ENCODE measurements at regions not wholly inside any gene's neighbourhood (a gene's known extent, or its start where the extent isn't known, plus 50 kb on each side); places are given as distances from the start of the nearest gene placed in this dataset.
"Not testable (repeated sequence)": the region's sequence is repeated elsewhere in the genome, so short reads cannot be mapped to it uniquely, and the experiment has no call there.

DNA sequence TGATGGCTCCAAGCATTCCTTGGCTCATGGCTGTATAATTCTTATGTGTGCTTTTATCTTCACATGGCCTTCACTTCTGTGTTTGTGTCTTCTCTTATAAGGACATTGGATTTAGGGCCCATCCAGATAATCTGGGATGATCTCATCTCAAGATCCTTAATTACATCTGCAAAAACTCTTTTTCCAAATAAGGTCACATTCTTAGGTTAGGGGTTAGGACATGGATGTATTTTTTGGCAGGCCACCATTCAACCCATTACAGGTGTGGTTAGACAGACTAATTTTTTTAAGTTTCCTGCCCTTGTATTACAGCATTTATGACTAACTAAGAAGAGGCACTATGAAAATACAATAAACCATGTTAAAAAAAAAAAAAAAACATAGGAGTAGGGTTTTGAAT is 254.0 kb downstream of the TPBG start:
- Mint-ChIP-seq H3K36me3 (ENCODE audit: unreplicated experiment) (no peaks in the 10 kb centered on the region), H3K27ac (ENCODE audit: unreplicated experiment) (no peak overlapping the region), H3K4me1 (ENCODE audit: unreplicated experiment) (no peaks in the 10 kb centered on the region), H3K9me3 (ENCODE audit: unreplicated experiment) (no peaks in the 10 kb centered on the region), H3K27me3 (ENCODE audit: unreplicated experiment) (peaks cover 11% of the 10 kb centered on the region), H3K4me3 (ENCODE audit: unreplicated experiment) (no peak overlapping the region)
- DNase-seq (ENCODE audit: extremely low spot score, unreplicated experiment): no peak
- TF ChIP-seq, protein P1, sequence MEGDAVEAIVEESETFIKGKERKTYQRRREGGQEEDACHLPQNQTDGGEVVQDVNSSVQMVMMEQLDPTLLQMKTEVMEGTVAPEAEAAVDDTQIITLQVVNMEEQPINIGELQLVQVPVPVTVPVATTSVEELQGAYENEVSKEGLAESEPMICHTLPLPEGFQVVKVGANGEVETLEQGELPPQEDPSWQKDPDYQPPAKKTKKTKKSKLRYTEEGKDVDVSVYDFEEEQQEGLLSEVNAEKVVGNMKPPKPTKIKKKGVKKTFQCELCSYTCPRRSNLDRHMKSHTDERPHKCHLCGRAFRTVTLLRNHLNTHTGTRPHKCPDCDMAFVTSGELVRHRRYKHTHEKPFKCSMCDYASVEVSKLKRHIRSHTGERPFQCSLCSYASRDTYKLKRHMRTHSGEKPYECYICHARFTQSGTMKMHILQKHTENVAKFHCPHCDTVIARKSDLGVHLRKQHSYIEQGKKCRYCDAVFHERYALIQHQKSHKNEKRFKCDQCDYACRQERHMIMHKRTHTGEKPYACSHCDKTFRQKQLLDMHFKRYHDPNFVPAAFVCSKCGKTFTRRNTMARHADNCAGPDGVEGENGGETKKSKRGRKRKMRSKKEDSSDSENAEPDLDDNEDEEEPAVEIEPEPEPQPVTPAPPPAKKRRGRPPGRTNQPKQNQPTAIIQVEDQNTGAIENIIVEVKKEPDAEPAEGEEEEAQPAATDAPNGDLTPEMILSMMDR (IDR thresholded peaks at IDR 0.05): no peak

DNA sequence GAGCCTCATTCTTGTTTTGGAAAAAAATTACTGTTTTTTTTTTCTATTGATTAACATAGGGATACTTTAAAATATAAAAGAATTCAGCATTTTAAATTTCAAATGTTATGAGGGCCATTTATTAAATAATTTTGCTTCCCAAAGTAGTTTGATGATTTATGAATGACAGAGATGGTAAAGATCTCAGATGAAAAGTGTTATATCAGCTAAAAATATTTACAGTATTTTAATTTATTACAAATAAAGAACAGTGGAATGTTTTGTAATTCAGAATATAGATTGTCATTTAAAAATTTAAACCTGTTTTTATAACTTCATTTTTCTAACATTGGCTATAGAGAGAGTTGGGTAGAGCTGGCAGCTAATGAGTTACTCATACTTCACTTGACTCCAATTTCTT is 256.0 kb downstream of the TPBG start:
- TF ChIP-seq, protein P1 (IDR thresholded peaks at IDR 0.05): no peak
- H3K9me3 Mint-ChIP-seq (ENCODE audit: unreplicated experiment): no peaks in the 10 kb centered on the region
- peaks cover 16% of the 10 kb centered on the region for H3K27me3 Mint-ChIP-seq (ENCODE audit: unreplicated experiment)
- no peak overlapping the region for H3K4me3 Mint-ChIP-seq (ENCODE audit: unreplicated experiment)
- DNase-seq (ENCODE audit: extremely low spot score, unreplicated experiment): no peak
- H3K36me3 Mint-ChIP-seq (ENCODE audit: unreplicated experiment): no peaks in the 10 kb centered on the region
- no peaks in the 10 kb centered on the region for H3K4me1 Mint-ChIP-seq (ENCODE audit: unreplicated experiment)
- no peak overlapping the region for H3K27ac Mint-ChIP-seq (ENCODE audit: unreplicated experiment)

DNA sequence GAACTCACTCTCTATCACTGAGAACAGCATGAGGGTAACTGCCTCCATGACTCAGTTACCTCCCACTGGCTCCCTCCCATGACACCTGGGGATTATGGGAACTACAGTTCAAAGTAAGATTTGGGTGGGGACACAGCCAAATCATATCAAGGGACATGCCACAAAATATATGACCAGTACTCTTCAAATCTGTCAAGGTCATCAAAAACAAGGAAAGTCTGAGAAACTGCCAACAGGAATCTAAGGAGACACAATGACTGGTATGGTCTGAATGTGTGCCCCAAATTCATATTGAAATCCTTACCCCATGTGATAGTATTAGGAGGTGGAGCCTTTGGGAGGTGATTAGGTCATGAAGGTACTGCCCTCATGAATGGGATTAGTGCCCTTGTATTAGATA is 258.8 kb downstream of the TPBG start:
- H3K4me3 Mint-ChIP-seq (ENCODE audit: unreplicated experiment): no peak overlapping the region
- H3K36me3 Mint-ChIP-seq (ENCODE audit: unreplicated experiment): no peaks in the 10 kb centered on the region
- no peaks in the 10 kb centered on the region for H3K4me1 Mint-ChIP-seq (ENCODE audit: unreplicated experiment)
- peaks cover 19% of the 10 kb centered on the region for H3K27me3 Mint-ChIP-seq (ENCODE audit: unreplicated experiment)
- TF ChIP-seq, protein P1 (IDR thresholded peaks at IDR 0.05): no peak
- no peak overlapping the region for H3K27ac Mint-ChIP-seq (ENCODE audit: unreplicated experiment)
- DNase-seq (ENCODE audit: extremely low spot score, unreplicated experiment): no peak
- no peaks in the 10 kb centered on the region for H3K9me3 Mint-ChIP-seq (ENCODE audit: unreplicated experiment)

DNA sequence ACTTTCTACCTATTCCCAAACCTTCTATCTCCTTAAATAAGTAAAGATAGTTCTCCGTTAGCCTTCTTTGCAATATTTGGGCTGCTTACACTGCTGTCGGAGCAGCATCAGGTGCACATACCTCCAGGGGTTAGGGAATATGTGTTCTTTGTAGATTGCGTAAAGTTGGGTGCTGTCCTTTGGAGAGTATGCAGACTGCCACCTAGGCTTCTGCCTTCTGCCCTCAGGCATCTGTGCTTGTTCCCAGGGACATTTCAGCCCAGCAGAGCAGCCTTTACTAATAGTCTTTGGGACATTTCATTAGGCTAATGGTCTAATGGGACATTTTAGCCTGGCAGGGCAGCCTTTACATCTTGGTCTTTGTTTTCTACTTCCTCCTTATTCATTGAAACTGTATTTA is 260.6 kb downstream of the TPBG start:
- TF ChIP-seq, protein P1 (IDR thresholded peaks at IDR 0.05): no peak
- Mint-ChIP-seq H3K36me3 (ENCODE audit: unreplicated experiment) (no peaks in the 10 kb centered on the region), H3K9me3 (ENCODE audit: unreplicated experiment) (no peaks in the 10 kb centered on the region), H3K4me1 (ENCODE audit: unreplicated experiment) (no peaks in the 10 kb centered on the region), H3K4me3 (ENCODE audit: unreplicated experiment) (no peak overlapping the region), H3K27ac (ENCODE audit: unreplicated experiment) (no peak overlapping the region), H3K27me3 (ENCODE audit: unreplicated experiment) (peaks cover 24% of the 10 kb centered on the region)
- DNase-seq (ENCODE audit: extremely low spot score, unreplicated experiment): no peak

DNA sequence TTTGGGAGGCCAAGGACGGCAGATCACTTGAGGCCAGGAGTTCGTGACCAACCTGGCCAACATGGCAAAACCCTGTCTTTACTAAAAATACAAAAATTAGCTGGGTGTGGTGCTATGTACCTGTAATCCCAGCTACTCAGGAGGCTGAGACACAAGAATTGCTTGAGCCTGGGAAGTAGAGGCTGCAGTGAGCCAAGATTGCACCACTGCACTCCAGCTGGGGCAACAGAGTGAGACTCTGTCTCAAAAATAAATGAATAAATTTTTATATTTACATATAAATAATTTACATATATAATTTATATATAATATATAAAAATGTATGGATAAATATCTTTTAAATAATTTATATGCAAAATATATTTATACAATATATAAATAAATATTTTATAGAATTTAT is 263.3 kb downstream of the TPBG start:
- not testable (repeated sequence) for H3K27ac Mint-ChIP-seq (ENCODE audit: unreplicated experiment); H3K9me3 Mint-ChIP-seq (ENCODE audit: unreplicated experiment); H3K36me3 Mint-ChIP-seq (ENCODE audit: unreplicated experiment); H3K4me3 Mint-ChIP-seq (ENCODE audit: unreplicated experiment); H3K4me1 Mint-ChIP-seq (ENCODE audit: unreplicated experiment); DNase-seq (ENCODE audit: extremely low spot score, unreplicated experiment)
- H3K27me3 Mint-ChIP-seq (ENCODE audit: unreplicated experiment): peaks cover 25% of the 10 kb centered on the region

DNA sequence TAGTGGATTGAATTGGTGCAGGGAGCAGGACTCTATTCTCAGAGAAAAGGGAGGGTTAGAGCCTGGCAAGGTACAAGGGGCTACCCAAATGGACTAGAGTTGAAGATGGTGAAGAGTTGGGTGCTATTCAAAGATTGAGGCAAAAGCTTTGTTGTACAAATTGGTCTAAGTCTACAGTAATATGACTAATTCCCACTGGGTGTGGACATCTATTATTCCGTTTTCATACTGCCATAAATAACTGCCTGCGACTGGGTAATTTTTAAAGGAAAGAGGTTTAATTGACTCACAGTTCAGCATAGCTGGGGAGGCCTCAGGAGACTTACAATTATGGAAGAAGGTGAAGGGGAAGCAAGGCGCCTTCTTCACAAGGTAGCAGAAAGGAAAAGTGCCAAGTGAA is 266.3 kb downstream of the TPBG start:
- Mint-ChIP-seq H3K4me3 (ENCODE audit: unreplicated experiment) (no peak overlapping the region), H3K9me3 (ENCODE audit: unreplicated experiment) (no peaks in the 10 kb centered on the region), H3K4me1 (ENCODE audit: unreplicated experiment) (no peaks in the 10 kb centered on the region), H3K27me3 (ENCODE audit: unreplicated experiment) (peaks cover 31% of the 10 kb centered on the region), H3K27ac (ENCODE audit: unreplicated experiment) (no peak overlapping the region), H3K36me3 (ENCODE audit: unreplicated experiment) (no peaks in the 10 kb centered on the region)
- TF ChIP-seq, protein P1 (IDR thresholded peaks at IDR 0.05): no peak
- DNase-seq (ENCODE audit: extremely low spot score, unreplicated experiment): no peak
